SK-N-SH (cell line): ENCODE measurements at regions not wholly inside any gene's neighbourhood (a gene's known extent, or its start where the extent isn't known, plus 50 kb on each side); places are given as distances from the start of the nearest gene placed in this dataset.

Experiments
- CTCF ChIA-PET: fragments of 300-600, 350-600 bp; formaldehyde crosslinking; extraction: SDS; loops from one replicate; lab custom pipeline; 2021; lab: Yijun Ruan, JAX
- POLR2A ChIA-PET: fragments of 350-600 bp; sonication (Branson Sonifier 250); formaldehyde crosslinking; extraction: SDS; loops from one replicate; lab custom pipeline; 2020; ENCODE audit warnings: antibody characterized with exemption, inconsistent platforms; lab: Yijun Ruan, JAX
- DNase-seq: peaks from one replicate; pipeline ENCODE4 v3.0.0; 2012
- H2AFZ ChIP-seq: fragments of 200-600 bp; sonication (generic); 2 replicates; pipeline ENCODE4 v1.8.1; 2016; ENCODE audit warnings: antibody characterized with exemption, mild to moderate bottlenecking, low read depth
- H3F3A ChIP-seq: fragments of 200-600 bp; sonication (generic); replicated peaks from 2 replicates; pipeline ENCODE3; 2016; ENCODE audit warnings: antibody characterized with exemption, mild to moderate bottlenecking; ENCODE audit not compliant: insufficient read depth
- H3K27ac ChIP-seq, 2 experiments: fragments of 200-500 bp in 1 of 2; fragments of 200-600 bp in 1 of 2; sonication (Bioruptor generic) in 1 of 2; sonication (generic), shearing (Covaris generic) in 1 of 2; 2 replicates each; pipeline versions ENCODE4 v1.5.1 to v1.6.1; 2014 to 2016; ENCODE audit warnings: low read depth in 2 of 2, inconsistent platforms in 1 of 2, low read length in 1 of 2, mild to moderate bottlenecking in 1 of 2, mixed read lengths in 1 of 2
- H3K27me3 ChIP-seq: fragments of 200-600 bp; sonication (generic), shearing (Covaris generic); 2 replicates; pipeline ENCODE4 v1.6.1; 2016; ENCODE audit warnings: mixed run types; ENCODE audit not compliant: insufficient read depth
- H3K36me3 ChIP-seq, 2 experiments: fragments of 200-500 bp in 1 of 2; fragments of 200-600 bp in 1 of 2; sonication (Bioruptor generic) in 1 of 2; sonication (generic) in 1 of 2; replicated peaks in 1 of 2; 2 replicates each; pipeline versions ENCODE3 to v1.5.1; 2014 to 2016; ENCODE audit warnings: low read length in 1 of 2, mild to moderate bottlenecking in 1 of 2; ENCODE audit not compliant: insufficient read depth in 2 of 2, control insufficient read depth in 1 of 2
- H3K4me1 ChIP-seq, 2 experiments: fragments of 200-500 bp in 1 of 2; fragments of 200-600 bp in 1 of 2; sonication (Bioruptor generic) in 1 of 2; sonication (generic), shearing (Covaris generic) in 1 of 2; 2 replicates each; pipeline versions ENCODE4 v1.5.1 to v1.6.1; 2014 to 2016; ENCODE audit warnings: low read depth in 1 of 2, low read length in 1 of 2, mixed run types in 1 of 2; ENCODE audit not compliant: insufficient read depth in 2 of 2, control insufficient read depth in 1 of 2
- H3K4me2 ChIP-seq: fragments of 200-600 bp; sonication (generic), shearing (Covaris generic); 2 replicates; pipeline ENCODE4 v1.6.1; 2017; ENCODE audit warnings: mixed run types
- H3K4me3 ChIP-seq, 2 experiments: fragments of 200-500 bp in 1 of 2; fragments of 200-600 bp in 1 of 2; sonication (Bioruptor generic) in 1 of 2; sonication (generic), shearing (Covaris generic) in 1 of 2; 2 replicates each; pipeline versions ENCODE4 v1.5.1 to v1.8.1; 2014 to 2016; ENCODE audit warnings: low read depth in 2 of 2, inconsistent platforms in 1 of 2, low read length in 1 of 2, mild to moderate bottlenecking in 1 of 2, mixed read lengths in 1 of 2, moderate library complexity in 1 of 2
- H3K79me2 ChIP-seq: fragments of 200-600 bp; sonication (generic); 2 replicates; pipeline ENCODE4 v1.8.1; 2017; ENCODE audit warnings: mild to moderate bottlenecking; ENCODE audit not compliant: insufficient read depth
- H3K9ac ChIP-seq: fragments of 200-600 bp; sonication (generic); 2 replicates; pipeline ENCODE4 v1.6.1; 2017; ENCODE audit warnings: mixed run types
- H3K9me2 ChIP-seq: fragments of 200-600 bp; sonication (generic); 2 replicates; pipeline ENCODE4 v1.6.1; 2017; ENCODE audit warnings: mixed run types
- H3K9me3 ChIP-seq: fragments of 200-600 bp; sonication (generic); 2 replicates; pipeline ENCODE4 v1.6.1; 2017; ENCODE audit warnings: mixed run types, mild to moderate bottlenecking, moderate library complexity
- H4K20me1 ChIP-seq: fragments of 200-600 bp; sonication (generic); 2 replicates; pipeline ENCODE4 v1.6.1; 2017; ENCODE audit warnings: mild to moderate bottlenecking, mixed run types; ENCODE audit not compliant: insufficient read depth
- EP300 ChIP-seq, 2 experiments: IDR thresholded peaks; 2 replicates each; pipeline versions ENCODE4 v1.4.0 to v1.6.1; 2012; ENCODE audit warnings: borderline replicate concordance in 1 of 2, low read depth in 1 of 2, low read length in 1 of 2
- EZH2phosphoT487 ChIP-seq: fragments of 200-600 bp; sonication (generic); IDR thresholded peaks from 2 replicates; pipeline ENCODE4 v1.6.1; 2017; ENCODE audit warnings: low read depth, mixed run types, mild to moderate bottlenecking, antibody characterized with exemption, moderate library complexity, borderline replicate concordance
- GABPA ChIP-seq: IDR thresholded peaks from 2 replicates; pipeline ENCODE4 v1.4.0; 2012; ENCODE audit warnings: low read depth, mild to moderate bottlenecking
- GATA2 ChIP-seq: sonication (generic); formaldehyde crosslinking; IDR thresholded peaks from 2 replicates; pipeline ENCODE4 v1.5.0; 2020; ENCODE audit warnings: mild to moderate bottlenecking, missing genetic modification reagents
- MAX ChIP-seq: IDR thresholded peaks from 2 replicates; pipeline ENCODE4 v1.4.0; 2012; ENCODE audit warnings: low read depth
- NFIC ChIP-seq: IDR thresholded peaks from 2 replicates; pipeline ENCODE4 v1.4.0; 2012; ENCODE audit warnings: borderline replicate concordance
- RAD21 ChIP-seq: IDR thresholded peaks from 2 replicates; pipeline ENCODE4 v1.6.1; 2012; ENCODE audit warnings: mild to moderate bottlenecking, low read length
- RCOR1 ChIP-seq: fragments of 150-350 bp; IDR thresholded peaks from 2 replicates; pipeline ENCODE4 v1.6.1; 2017; ENCODE audit warnings: antibody characterized with exemption, low read length
- RFX5 ChIP-seq: IDR thresholded peaks from 2 replicates; pipeline ENCODE4 v1.6.1; 2012; ENCODE audit warnings: mild to moderate bottlenecking, improper control_type of control experiment, low read length
- RXRA ChIP-seq: IDR thresholded peaks from 2 replicates; pipeline ENCODE4 v1.4.0; 2012; ENCODE audit warnings: low read depth, mild to moderate bottlenecking, borderline replicate concordance
- SIN3A ChIP-seq: IDR thresholded peaks from 2 replicates; pipeline ENCODE4 v1.6.1; 2012; ENCODE audit warnings: low read depth, mild to moderate bottlenecking, low read length, moderate library complexity, borderline replicate concordance
- SMC3 ChIP-seq: IDR thresholded peaks from 2 replicates; pipeline ENCODE4 v1.6.1; 2012; ENCODE audit warnings: low read depth, low read length, improper control_type of control experiment
- TAF1 ChIP-seq: IDR thresholded peaks from 2 replicates; pipeline ENCODE4 v1.6.1; 2012; ENCODE audit warnings: low read depth, mild to moderate bottlenecking, low read length, moderate library complexity, borderline replicate concordance
- TEAD4 ChIP-seq: IDR thresholded peaks from 2 replicates; pipeline ENCODE4 v1.4.0; 2012; ENCODE audit warnings: mild to moderate bottlenecking, borderline replicate concordance; ENCODE audit not compliant: insufficient read depth
- YY1 ChIP-seq: IDR thresholded peaks from 2 replicates; pipeline ENCODE4 v1.4.0; 2012; ENCODE audit warnings: low read depth, mild to moderate bottlenecking
- whole genome bisulfite sequencing: methylation state at CpG from one replicate; pipeline ENCODE4 v1.1.6; 2017; ENCODE audit warnings: low lambda C conversion rate; 5-methylcytosine and 5-hydroxymethylcytosine counted together
- TF ChIP-seq, protein P1 (sequence below): IDR thresholded peaks from 2 replicates; pipeline ENCODE4 v1.4.0; 2012; ENCODE audit warnings: low read depth, borderline replicate concordance
- TF ChIP-seq, protein P2 (sequence below): IDR thresholded peaks from 2 replicates; pipeline ENCODE4 v1.4.0; 2012; ENCODE audit warnings: low read depth, borderline replicate concordance

GRCh38 chr6:134757911-134758361 lies 192.0 kb downstream of the ALDH8A1 start:
- H3K4me3 ChIP-seq, result no peak overlapping the region
- no peak overlapping the region for H3K4me2 ChIP-seq
- no peak for DNase-seq
- H3K9ac ChIP-seq, result no peak overlapping the region
- H3K27ac ChIP-seq, result no peak overlapping the region
- CTCF ChIA-PET, result interaction anchor here (0.9 to 1.0 kb wide), 3 partner anchors 14 to 34 kb away, joined by 3 to 4 read pairs (median 3); no protein-coding TSS in a partner anchor
- 91% methylated on average over 1 of the region's 1 CpG for WGBS
- H4K20me1 ChIP-seq, result no peaks in the 10 kb centered on the region
- H3K9me2 ChIP-seq, result no peaks in the 10 kb centered on the region
- POLR2A ChIA-PET, result interaction anchor here (0.6 kb wide), 1 partner anchor 12 kb away, joined by 3 read pairs; no protein-coding TSS in a partner anchor
- TF ChIP-seq, protein P1, sequence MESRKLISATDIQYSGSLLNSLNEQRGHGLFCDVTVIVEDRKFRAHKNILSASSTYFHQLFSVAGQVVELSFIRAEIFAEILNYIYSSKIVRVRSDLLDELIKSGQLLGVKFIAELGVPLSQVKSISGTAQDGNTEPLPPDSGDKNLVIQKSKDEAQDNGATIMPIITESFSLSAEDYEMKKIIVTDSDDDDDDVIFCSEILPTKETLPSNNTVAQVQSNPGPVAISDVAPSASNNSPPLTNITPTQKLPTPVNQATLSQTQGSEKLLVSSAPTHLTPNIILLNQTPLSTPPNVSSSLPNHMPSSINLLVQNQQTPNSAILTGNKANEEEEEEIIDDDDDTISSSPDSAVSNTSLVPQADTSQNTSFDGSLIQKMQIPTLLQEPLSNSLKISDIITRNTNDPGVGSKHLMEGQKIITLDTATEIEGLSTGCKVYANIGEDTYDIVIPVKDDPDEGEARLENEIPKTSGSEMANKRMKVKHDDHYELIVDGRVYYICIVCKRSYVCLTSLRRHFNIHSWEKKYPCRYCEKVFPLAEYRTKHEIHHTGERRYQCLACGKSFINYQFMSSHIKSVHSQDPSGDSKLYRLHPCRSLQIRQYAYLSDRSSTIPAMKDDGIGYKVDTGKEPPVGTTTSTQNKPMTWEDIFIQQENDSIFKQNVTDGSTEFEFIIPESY, result no peak
- TF ChIP-seq MAX (no peak), NFIC (no peak), TAF1 (no peak)
- no peaks in the 10 kb centered on the region for H3K79me2 ChIP-seq
- H3K36me3 ChIP-seq, result no peaks in the 10 kb centered on the region
- no peaks in the 10 kb centered on the region; a peak in 1 of 4 replicates for H3K4me1 ChIP-seq
- no peaks in the 10 kb centered on the region for H3K9me3 ChIP-seq
- H2AFZ ChIP-seq, result no peak overlapping the region
- no peaks in the 10 kb centered on the region for H3F3A ChIP-seq
- H3K27me3 ChIP-seq, result no peaks in the 10 kb centered on the region

DNA sequence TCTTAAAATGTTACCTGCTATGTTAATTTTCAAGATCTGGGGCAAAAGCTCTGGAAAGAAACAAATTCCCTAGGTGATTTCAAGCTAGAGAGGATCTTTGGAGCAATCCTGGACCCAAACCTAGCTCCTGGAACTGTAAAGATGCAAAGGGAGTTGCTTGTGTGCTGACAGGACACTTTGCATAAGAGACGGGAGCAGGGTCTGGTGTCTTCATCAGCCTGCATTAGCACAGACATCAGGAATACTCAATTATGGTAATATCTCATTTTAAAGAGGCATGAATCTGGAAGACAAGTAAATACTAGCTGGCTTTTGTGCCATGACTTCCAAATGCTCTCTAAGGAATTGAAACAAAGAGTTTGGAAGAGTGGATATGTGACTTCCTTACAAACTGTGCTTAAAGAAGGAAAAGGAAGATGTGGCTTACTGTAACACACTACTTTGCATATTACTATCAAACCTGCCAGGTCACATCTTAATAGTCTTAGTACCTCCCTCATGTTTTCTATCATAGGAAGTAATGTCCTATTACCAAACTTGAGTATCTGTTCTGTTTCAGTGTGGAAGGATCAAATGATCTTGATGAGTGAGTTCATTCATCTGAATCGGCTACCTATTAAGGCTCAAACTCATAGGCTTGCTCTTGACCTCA lies 193.4 kb downstream of the ALDH8A1 start:
- CTCF ChIA-PET, result no interaction called here
- Histone ChIP-seq H4K20me1 (no peaks in the 10 kb centered on the region), H3K9me2 (no peaks in the 10 kb centered on the region)

GRCh38 chr6:134754013-134754690 lies 195.7 kb downstream of the ALDH8A1 start:
- Histone ChIP-seq H3F3A (no peaks in the 10 kb centered on the region), H3K27ac (no peak overlapping the region), H3K9me2 (no peaks in the 10 kb centered on the region), H3K4me1 (no peaks in the 10 kb centered on the region; a peak in 1 of 4 replicates), H3K9me3 (no peaks in the 10 kb centered on the region), H2AFZ (no peak overlapping the region), H3K36me3 (no peaks in the 10 kb centered on the region), H3K4me3 (no peak overlapping the region), H3K9ac (no peak overlapping the region), H4K20me1 (no peaks in the 10 kb centered on the region), H3K79me2 (no peaks in the 10 kb centered on the region), H3K27me3 (no peaks in the 10 kb centered on the region), H3K4me2 (no peak overlapping the region)
- 67% methylated on average over 4 of the region's 4 CpGs for WGBS
- DNase-seq, result no peak
- CTCF ChIA-PET, result no interaction called here
- POLR2A ChIA-PET, result no interaction called here
- TF ChIP-seq MAX (no peak), RXRA (no peak), SIN3A (no peak), RFX5 (no peak), NFIC (no peak), GATA2 (CRISPR knock-in tag) (no peak), EP300 (IDR thresholded peaks at IDR 0.05; ENCODE audit: borderline replicate concordance in 1 of 2, low read depth in 1 of 2, low read length in 1 of 2) (no peak), RAD21 (no peak), TEAD4 (no peak), RCOR1 (no peak), YY1 (no peak), SMC3 (no peak), GABPA (no peak), EZH2phosphoT487 (no peak)
- TF ChIP-seq, protein P2, sequence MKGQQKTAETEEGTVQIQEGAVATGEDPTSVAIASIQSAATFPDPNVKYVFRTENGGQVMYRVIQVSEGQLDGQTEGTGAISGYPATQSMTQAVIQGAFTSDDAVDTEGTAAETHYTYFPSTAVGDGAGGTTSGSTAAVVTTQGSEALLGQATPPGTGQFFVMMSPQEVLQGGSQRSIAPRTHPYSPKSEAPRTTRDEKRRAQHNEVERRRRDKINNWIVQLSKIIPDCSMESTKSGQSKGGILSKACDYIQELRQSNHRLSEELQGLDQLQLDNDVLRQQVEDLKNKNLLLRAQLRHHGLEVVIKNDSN, result no peak

More for the DNA sequence above, 193.4 kb downstream of the ALDH8A1 start:
- TF ChIP-seq SMC3 (no peak), GABPA (no peak)
- DNase-seq, result no peak
- WGBS, result 73% methylated on average over 2 of the region's 2 CpGs
- Histone ChIP-seq H3K4me3 (no peak overlapping the region), H3K27ac (no peak overlapping the region), H3K36me3 (no peaks in the 10 kb centered on the region), H3K9me3 (no peaks in the 10 kb centered on the region), H2AFZ (no peak overlapping the region), H3K4me2 (no peak overlapping the region), H3K79me2 (no peaks in the 10 kb centered on the region), H3K27me3 (no peaks in the 10 kb centered on the region), H3K4me1 (no peaks in the 10 kb centered on the region; a peak in 1 of 4 replicates), H3F3A (no peaks in the 10 kb centered on the region), H3K9ac (no peak overlapping the region)
- POLR2A ChIA-PET, result no interaction called here
